ENCODE measurements at regions not wholly inside any gene's neighbourhood (a gene's known extent, or its start where the extent isn't known, plus 50 kb on each side); places are given as distances from the start of the nearest gene placed in this dataset.
"Not testable (repeated sequence)": the region's sequence is repeated elsewhere in the genome, so short reads cannot be mapped to it uniquely, and the experiment has no call there.

DNA sequence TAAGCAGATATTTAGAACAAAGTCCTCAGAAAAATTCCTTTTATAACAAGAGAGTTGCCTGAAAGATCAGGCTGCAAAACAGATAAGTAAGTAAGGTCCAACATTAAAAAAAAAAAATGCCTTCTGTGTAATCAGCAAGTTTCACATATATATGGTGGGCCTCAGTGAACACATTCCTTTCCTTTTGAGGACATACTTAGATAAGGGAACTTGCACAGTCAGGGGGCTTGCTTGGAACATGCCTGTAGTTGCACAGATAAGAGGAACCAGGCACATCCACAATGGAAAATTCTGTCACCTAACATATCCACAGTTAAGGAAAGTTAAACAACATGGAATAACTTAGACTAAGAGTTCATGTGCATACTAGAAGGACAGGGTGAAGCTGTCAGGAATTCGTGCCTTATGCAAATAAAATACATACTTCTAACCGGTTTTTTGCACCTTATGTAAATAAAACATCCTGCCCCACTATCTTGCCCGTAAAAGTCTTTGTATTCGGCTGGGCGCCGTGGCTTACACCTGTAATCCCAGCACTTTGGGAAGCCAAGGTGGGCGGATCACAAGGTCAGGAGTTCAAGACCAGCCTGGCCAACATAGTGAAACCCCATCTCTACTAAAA lies 257.3 kb downstream of the ZNF33B start:
- no peak for DNase-seq (ENCODE audit: low read depth, low spot score)
- no peak overlapping the region for H3K27ac ChIP-seq

DNA sequence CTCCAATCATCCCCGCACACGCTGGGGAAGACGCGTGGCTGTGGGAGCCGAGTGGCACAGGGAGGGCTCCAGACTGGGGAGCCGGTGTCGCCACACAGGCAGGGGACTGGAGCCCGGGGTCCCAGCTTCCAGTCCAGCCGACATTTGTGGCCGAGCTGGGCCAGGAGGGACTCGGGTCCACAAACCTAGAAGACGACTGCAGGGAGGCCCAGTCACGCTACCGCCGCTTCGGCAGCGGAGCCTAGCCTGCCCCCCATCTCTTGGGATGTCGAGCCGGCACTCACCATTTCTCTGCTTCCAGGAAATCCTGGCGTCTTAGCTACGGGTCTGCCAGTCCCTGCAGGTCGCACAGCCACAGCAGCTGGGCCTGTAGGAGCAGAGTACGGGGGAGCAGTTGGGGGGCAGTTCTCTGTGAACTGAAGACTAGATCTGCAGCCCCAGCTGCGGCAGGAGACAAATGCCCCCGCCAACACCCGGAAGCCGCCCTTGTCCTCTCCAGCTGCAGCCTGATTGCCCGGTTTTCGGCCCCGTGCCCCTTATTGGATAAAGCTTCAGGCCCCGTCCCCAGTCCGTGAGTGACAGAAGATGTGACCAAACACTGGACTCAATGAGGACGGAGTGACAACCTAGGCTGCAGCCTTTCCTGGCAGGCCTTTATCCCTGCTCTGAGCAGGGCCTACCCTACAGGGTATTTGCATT lies 270.7 kb downstream of the ZNF33B start:
- H3K27ac ChIP-seq, result no peak overlapping the region
- peak; percentile 84 for DNase-seq (ENCODE audit: low read depth, low spot score)

DNA sequence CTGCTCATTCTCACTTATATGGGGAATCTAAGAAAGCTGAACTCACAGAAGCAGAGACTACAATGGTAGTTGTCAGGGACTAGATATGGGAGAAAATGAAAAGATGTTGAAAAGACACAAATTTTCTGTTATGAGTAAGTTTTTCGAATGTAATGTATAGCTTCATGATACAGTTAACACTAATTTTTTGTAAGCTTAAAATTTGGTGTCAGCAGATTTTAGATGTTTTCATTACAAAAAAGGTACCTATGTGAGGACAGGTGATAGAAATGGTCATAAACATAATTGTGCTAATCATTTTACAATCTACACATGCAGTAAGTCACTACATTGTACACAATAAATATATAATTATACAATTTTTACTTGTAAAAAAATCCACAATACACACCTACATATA lies 286.6 kb downstream of the ZNF33B start:
- H3K27ac ChIP-seq, result no peak overlapping the region
- DNase-seq (ENCODE audit: low read depth, low spot score), result no peak

DNA sequence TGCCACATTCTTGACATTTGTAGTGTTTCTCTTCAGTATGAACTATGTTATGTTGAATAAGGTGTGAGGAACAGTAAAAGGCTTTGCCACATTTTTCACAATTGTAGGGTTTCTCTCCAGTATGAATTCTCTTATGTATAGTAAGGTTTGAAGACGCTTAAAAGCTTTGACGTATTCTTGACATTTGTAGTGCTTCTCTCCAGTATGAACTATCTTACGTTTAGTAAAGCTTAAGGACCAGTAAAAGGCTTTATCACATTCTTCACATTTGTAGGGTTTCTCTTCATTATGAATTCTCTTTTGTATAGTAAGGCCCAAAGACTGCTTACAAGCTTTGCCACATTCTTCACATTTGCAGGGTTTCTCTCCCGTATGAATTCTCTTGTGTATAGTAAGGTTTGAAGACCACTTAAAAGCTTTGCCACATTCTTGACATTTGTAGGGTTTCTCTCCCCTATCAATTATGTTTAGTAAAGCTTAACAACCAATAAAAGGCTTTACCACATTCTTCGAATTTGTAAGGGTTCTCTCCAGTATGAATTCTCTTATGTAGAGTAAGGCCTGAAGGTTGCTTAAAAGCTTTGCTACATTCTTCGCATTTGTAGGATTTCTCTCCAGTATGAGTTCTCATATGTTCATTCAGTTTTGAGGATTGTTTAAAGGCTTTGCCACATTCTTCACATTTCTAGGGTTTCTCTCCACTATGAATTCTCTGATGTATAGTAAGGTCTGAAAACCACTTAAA lies 301.6 kb downstream of the ZNF33B start:
- not testable (repeated sequence) for DNase-seq (ENCODE audit: low read depth, low spot score); H3K27ac ChIP-seq

DNA sequence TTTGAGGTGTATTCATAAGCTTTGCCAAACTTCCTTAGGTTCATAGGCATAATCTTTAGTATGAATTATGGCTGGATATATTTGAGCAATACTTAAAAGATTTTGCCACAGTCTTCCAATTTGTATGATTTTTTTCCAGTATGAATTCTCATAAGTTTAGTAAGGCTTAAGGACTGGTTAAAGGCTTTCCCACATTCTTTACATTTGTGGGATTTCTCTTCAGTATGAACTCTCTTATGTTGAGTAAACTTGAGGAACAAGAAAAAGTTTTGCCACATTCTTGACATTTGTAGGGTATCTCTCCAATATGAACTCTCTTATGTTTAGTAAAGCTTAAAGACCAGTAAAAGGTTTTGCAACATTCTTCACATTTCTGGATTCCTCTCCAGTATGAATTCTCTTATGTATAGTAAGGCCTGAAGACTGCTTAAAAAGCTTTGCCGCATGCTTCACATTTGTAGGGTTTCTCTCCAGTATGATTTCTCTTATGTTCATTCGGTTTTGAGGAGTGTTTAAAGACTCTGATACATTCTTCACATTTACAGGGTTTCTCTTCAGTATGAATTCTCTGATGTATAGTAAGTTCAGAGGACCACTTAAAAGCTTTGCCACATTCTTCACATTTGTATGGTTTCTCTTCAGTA lies 302.6 kb downstream of the ZNF33B start:
- DNase-seq (ENCODE audit: low read depth, low spot score); H3K27ac ChIP-seq: not testable (repeated sequence)

DNA sequence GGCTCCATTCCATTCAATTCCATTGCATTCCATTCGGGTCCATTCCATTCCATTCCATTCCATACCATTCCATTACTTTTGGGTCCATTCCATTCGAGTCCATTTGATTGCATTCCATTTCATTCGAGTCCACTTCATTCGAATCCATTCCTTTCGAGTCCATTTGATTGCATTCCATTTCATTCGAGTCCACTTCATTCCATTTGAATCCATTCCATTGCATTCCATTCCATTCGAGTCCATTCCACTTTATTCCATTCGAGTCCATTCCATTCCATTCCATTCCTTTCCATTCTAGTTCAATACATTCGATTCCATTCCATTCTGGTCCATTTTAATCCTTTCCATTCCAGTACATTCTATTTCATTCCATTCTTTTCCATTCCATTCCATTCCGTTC lies 334.0 kb downstream of the ZNF33B start:
- no peak for DNase-seq (ENCODE audit: low read depth, low spot score)
- H3K27ac ChIP-seq, result no peak overlapping the region

DNA sequence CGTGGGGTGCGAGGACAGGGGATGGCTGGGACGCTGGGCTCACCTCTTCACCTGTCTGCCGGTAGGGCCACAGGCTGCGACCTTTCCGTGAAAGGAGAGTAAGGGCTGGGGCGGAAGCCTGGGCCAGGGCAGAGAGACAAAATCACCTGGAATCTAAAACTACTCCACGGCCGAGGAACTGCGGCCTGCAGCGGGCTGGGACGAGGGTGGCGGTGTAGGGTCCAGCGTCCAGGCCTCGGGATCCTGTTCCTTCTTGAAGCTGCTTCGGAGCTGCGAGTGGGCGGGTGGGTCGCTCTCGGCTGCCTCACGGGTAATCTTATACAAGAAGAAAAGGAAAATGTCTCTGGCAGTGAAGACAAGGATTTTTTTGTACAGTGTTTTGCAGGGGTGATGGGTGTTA lies 356.5 kb downstream of the ZNF33B start:
- H3K27ac ChIP-seq; DNase-seq (ENCODE audit: low read depth, low spot score): not testable (repeated sequence)

DNA sequence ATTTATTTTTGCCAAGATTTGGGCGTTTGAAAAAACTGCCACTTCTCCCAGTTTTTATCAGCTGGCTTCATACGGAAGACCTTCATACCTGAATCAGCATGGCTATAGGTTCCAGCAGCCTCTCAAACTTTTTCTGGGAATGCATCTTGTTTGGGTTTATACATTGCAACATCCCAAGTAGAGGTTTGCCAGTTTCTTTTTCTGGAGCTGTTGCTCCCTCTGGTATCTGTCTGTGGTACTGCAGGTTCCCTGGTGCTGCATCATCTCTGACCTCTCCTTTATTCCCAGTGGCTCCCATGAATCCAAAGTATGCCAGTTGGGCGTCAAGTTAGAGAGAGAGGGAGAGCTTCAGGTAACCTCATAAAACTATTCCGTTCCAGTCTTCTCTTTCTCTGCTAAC lies 368.6 kb downstream of the ZNF33B start:
- not testable (repeated sequence) for DNase-seq (ENCODE audit: low read depth, low spot score); H3K27ac ChIP-seq

DNA sequence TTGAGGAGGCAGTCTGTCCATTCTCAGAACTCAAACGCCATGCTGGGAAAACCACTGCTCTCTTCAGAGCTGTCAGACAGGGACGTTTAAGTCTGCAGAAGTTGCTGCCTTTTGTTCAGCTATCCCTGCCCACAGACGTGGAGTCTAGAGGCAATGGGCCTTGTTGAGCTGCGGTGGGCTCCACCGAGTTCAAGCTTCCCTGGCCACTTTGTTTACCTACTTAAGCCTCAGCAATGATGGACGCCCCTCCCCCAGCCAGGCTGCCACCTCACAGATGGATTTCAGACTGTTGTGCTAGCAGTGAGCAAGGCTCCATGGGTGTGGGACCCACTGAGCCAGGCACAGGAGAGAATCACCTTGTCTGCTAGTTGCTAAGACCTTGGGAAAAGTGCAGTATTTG lies 375.1 kb downstream of the ZNF33B start:
- not testable (repeated sequence) for DNase-seq (ENCODE audit: low read depth, low spot score)

DNA sequence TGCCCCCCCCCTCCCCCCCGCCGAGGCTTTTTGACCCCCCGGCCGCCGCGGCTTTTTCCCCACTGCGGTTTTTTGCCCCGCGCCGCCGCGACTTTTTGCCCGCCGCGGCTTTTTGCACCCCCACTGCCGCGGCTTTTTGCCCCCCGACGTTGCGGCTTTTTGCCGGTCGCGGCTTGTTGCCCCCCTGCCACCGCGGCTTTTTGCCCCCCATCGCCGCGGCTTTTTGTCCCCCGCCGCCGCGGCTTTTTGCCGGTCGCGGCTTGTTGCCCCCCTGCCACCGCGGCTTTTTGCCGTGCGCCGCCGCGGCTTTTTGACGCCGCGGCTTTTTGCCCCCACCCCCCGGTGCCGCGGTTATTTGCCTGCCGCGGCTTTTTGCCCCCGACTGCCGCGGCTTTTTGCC lies 395.4 kb downstream of the ZNF33B start:
- DNase-seq (ENCODE audit: low read depth, low spot score); H3K27ac ChIP-seq: not testable (repeated sequence)

More for the DNA sequence above, 375.1 kb downstream of the ZNF33B start:
- H3K27ac ChIP-seq, result not testable (repeated sequence)

DNA sequence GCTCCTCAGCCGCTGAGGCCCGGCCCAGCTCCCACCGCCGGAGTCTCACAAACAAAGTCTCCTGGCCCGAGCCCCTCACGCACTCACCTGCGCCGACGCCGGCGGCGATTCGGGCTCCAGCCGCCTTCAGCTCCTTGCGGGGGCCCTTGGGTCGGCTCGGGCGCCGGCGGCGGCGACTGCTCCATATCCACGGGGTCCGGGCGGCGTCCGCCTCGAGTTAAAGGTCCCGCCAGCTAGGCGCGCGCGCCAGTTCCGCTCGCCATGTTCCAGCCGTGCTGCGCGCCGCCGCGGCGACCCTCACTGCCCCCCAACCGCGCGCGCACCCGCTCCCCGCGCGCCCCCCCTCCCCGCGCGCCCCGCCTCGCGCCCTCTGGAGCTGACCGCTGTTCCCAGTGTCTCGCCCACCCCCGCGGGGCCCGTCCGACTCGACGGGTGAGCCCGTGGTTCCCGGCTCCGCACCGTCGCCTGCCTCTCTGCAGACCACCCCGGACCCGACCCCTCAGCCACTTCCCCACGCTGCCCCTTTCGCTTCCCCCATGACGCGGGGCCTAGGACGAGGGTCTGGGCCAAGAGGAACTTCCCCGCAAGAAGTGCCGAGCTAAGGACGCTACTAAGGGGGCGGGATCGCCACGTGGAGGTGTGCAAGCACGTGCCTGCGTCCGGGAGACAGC lies 396.1 kb downstream of the ZNF33B start:
- no peak for DNase-seq (ENCODE audit: low read depth, low spot score)

DNA sequence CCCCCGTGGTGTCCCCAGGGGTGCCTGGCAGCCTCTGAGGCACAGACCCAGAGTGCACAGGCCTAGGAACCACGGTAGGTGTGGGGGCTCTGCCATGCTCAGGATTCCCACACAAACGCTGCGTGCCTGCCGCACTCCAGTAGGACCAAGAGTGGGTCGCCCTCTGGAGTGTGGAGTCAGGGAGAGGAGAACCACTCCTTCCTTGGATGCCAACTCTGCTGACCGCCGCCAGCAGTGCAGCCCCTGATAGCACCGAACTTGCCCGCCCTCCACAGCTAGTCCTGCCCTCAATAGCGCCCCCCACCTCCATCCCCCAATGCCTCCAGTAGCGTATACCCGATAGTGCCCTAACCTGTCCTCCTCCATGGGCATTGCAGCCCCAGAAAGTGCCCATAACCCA lies 402.0 kb downstream of the ZNF33B start:
- not testable (repeated sequence) for H3K27ac ChIP-seq; DNase-seq (ENCODE audit: low read depth, low spot score)

More for the DNA sequence above, 396.1 kb downstream of the ZNF33B start:
- no peak overlapping the region for H3K27ac ChIP-seq

DNA sequence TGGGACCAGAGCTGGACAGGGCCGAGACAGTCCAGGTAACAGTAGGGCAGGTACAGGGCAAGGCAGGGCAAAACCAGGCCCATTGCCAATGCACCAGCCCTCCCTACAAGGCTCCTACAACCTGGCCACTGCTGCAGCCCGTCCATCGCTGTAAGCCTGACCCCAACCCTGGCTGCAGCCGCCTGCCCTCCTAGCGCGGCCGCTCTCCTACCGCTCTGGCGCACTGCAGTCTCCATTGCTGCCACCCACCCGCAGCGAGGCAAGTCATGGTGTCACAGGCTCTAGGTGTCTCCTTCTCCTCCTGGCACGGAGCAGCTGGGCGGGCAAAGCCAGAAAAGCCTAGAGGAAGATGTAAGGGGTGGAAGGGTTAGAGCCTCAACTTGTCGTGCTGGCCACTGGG lies 402.6 kb downstream of the ZNF33B start:
- H3K27ac ChIP-seq; DNase-seq (ENCODE audit: low read depth, low spot score): not testable (repeated sequence)

DNA sequence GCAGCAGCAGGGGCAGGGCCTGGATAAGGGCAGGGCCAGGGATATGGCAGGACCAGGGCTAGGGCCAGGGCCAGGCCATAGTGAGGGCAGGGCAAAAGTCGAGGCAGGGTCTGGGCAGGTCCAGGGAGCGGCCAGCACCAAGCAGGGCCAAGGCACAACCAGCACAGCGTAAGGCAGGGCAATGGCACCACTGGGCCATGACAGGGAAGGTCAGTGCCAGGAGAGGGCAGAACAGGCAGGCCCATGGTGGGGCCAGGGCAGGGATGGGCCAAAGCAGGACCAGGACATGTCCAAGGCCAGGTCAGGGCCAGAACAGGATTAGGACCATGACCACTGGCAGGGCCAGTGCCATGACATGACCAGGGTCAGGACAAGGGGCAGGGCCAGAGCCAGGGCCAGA lies 403.1 kb downstream of the ZNF33B start:
- not testable (repeated sequence) for DNase-seq (ENCODE audit: low read depth, low spot score)

DNA sequence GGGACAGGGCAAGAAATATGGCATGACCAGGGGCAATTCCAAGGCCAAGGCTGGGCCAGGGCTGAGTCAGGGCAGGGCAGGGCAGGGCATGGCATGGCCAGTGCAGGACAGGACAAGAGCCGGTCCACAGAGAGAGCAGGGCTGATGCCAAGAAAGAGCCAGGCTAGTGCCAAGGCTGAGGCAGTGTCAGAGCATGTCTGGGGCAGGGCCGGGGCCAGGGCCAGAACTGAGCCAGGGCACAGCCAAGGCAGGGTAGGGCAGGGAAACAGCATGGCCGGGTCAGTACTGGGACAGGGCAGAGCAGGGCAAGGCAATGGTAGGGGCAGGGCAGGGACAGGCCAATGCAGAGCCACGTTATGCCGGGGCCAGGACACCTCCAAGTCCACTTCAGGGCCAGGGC lies 403.9 kb downstream of the ZNF33B start:
- DNase-seq (ENCODE audit: low read depth, low spot score); H3K27ac ChIP-seq: not testable (repeated sequence)

More for the DNA sequence above, 403.1 kb downstream of the ZNF33B start:
- H3K27ac ChIP-seq, result not testable (repeated sequence)

DNA sequence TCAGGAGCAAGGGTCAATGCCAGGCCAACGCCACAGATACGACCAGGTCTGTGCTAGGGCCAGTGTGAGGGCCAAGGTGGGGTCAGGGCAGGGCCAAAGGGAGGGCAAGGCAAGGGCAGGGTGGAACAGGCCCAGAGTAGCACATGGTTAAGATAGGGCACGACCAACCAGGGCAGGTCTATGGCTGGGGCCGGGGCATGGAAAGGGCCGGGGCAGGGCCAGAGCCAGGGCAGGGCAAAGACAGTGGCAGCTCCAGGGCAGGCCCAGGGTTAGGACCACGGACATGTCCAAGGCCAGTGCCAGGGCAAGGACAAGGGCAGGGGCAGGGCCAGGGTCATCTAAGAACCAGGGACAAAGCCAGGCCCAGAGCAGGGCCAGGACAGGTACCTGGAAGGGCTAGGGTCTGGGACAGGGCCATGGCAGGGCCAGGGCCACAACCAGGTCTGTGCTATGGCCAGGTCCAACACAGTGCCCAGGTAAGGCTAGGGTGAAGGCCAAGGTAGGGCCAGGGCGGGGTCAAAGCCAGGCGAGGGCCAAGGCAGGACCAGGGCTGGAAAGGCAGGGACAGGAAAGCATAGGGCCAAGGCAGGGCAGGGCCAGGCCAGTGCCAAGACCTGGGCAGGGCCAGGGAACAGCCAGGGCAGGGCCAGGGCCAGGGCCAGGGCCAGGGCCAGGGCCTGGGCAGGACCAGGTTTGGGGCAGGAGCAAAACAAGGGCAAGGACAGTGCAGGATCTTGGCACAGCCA lies 404.7 kb downstream of the ZNF33B start:
- DNase-seq (ENCODE audit: low read depth, low spot score); H3K27ac ChIP-seq: not testable (repeated sequence)

DNA sequence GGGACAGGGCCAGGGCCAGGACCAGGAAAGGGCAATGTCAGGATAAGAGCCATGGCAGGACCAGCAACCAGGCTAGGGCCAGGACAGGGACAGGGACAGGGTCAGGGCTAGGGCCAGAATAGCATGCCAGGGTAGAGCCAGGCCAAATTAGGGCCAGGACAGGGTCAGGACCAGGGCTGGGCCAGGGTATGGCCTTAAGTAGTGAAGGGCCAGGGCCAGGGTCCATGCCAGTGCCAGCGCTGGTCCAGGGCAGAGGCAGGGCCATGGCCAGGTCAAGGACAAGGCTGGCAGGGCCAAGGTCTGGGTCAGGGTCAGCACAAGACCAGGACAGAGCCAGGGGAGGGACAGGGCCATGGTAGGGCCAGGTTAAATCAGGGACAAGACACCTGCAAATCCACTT lies 405.4 kb downstream of the ZNF33B start:
- DNase-seq (ENCODE audit: low read depth, low spot score); H3K27ac ChIP-seq: not testable (repeated sequence)

DNA sequence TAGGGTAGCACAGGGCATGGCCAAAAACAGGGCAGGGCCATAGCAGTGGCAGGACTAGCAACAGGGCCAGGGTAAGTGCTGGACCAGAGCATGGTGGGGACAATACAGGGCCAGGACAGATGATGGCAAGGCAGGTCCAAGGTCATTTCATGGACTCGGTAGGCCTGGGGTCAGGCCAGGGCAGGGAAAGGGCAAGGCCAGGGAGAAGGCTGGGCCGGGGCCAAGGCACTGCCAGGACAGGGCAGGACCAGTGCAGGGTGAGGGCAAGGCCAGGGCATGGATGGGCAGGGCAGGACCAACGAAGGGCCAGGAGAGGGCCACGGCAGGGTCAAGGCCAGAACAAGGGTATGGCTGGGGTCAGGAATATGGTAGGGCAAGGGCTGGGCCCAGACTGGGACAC lies 407.6 kb downstream of the ZNF33B start:
- DNase-seq (ENCODE audit: low read depth, low spot score); H3K27ac ChIP-seq: not testable (repeated sequence)

DNA sequence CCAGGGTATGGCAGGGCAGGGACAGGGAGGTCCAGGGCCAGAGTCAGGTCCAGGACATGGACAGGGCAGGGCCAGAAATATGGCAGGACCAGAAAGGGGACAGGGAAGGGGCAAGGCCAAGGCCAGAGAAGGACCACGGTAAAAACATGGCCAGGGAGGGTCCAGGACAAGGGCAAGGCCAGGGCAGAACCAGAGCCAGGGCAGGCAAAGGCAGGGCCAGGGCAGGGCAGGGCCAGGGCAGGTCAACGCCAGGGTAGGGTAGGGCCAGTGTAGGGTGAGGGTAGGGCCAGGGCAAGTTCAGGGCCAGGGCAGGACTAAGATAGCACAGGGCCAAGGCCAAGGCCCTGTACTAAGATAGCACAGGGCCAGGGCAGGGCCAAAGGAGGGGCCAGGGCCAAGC lies 408.3 kb downstream of the ZNF33B start:
- not testable (repeated sequence) for DNase-seq (ENCODE audit: low read depth, low spot score); H3K27ac ChIP-seq

Data from epithelial cell of prostate (primary cell).